HG03571 (cell line): ENCODE measurements at regions not wholly inside any gene's neighbourhood (a gene's known extent, or its start where the extent isn't known, plus 50 kb on each side); places are given as distances from the start of the nearest gene placed in this dataset.

ENCODE experiments used
- ATAC-seq: cut with Tn5 transposase; IDR thresholded peaks from one replicate; pipeline ENCODE4 v1.9.1; 2021; ENCODE audit not compliant: unreplicated experiment

DNA sequence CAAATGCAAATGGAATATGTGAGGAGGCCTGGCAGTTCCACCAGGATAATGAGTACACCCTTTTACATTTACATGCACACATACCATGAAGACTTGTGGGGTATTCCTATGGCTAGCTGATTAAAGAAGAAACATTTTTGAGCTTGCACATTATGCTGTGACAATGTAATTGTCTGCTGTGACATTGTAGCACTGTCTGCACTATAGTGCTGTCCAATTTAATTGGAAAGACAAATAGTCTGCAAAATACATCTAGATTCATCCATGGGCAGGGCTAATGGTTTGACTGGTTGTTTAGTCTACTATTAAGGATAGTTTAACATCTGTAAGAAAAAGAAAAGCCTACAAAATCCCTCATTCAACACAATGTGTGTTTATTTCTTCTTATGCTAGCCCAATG lies 1005.6 kb upstream of the LRFN5 start:
- ATAC-seq = no peak

DNA sequence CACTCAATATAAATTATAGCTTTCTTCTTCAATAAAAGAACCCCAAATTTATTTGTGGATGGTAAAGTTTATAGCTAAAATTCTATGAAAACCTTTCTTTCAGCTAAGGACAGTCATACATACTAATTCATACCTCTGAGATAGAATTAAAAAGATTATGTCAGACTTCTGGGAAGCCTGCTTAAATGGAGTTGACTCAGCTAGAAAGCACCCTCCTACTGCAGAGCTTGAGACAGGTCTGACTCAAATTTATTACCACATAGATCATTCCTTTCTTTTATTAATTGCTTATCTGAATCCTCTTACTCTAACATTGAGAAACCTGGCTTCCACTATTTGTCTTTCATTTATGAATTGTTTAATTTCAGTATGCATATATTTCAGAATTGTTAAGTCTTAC lies 1007.0 kb upstream of the LRFN5 start:
- no peak for ATAC-seq

DNA sequence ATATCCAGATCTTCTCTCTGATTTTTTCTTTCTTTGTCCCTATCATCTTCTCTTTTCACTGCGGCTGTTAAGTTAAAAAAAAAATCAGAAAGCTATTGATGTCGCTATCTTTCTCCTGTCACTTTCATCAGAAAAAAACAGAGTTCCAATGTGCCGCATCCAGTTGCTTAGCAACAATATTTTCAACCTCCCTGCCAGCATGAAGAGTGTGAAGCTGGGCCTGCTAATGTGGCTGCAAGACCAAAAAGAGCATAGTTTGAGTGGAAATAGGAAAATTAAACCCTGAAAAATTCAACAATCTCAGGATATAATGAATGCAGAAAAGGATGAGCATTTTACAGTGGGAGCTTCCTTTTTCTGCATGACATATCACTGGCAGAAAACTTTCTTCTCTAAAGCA lies 1025.4 kb upstream of the LRFN5 start:
- ATAC-seq = no peak

DNA sequence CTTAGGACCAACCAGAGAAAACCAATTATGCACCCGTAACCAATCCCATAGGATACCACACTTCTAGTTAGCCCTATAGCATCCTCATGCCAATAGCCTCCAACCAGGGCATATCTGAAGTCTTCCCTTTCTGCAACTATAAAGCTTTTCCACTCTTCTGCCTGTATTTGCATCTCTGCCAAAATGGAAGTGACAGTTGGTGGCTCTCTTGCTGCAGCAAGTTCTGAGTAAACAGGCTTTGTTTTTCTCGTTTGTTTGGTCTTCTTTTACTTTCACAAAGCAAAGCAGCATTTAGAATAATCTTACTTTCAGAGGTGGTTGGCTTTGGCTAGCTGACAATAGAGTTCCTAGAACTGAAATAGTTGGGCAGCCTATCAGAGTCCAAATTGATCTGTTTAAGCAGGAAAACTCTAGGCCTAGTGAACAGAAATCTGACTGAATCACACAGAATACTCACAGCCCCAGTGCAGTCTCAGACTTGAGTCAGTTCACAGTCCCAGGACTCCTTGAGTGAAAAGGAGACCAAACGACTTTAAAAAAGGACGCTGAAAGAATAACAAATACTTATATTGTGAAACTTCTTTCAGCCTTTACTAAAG lies 1029.7 kb upstream of the LRFN5 start:
- ATAC-seq = no peak

DNA sequence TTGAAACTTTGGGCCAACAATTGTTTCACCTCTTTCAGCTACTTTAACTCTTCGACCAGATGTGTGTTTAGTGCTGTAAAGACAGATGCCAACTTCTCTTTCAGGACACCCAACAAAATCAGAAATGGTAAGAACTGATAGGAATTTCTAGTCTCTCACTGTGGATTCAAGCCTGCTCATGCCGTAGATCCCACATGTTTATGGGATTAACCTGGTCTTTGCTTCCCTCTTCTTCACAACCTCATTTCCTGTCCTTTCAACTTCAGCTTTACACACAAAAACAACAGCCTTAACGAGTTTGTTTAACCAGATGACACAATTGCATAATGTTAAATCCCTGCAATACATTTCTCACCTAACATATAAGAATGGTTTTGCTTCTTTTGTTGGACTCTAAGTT lies 1031.9 kb upstream of the LRFN5 start:
- ATAC-seq = no peak

DNA sequence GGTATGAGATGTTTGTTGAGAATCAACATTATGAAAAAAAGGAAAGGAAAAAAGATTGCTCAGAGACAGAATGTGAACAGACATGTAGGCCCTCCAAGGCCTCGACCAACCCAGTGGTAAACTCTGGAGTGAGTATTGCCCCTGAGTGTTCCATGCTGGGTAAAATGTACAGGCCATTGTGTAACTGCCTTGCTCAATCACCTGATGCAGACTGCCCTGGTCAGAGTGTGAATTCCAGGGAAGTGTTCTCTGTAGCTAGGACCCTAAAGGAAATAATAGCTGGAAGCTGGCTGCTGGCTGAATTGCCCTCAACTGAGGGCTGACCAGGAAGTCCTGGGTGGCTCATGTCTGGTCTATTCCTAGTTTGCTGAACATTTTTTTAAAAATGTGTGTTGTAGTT lies 1081.4 kb upstream of the LRFN5 start:
- no peak for ATAC-seq

DNA sequence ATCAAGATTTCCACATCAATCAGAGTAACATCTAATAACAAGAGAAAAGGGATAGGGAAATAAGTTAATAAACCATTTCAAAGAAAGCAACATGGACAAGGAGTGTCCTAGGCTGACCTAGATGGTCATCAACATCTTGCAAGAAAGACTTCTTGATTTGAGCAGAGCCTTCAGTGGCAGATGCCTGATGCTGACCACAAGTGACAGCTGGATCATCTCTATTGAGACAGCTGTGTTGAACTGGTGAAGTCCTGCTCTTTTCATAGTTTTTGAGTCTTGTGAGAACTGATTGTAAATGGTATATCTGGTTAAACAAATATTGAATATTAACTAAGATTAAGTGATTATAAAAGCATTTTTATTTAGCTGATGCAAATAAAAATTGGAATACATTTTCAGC lies 1083.6 kb upstream of the LRFN5 start:
- ATAC-seq = no peak

DNA sequence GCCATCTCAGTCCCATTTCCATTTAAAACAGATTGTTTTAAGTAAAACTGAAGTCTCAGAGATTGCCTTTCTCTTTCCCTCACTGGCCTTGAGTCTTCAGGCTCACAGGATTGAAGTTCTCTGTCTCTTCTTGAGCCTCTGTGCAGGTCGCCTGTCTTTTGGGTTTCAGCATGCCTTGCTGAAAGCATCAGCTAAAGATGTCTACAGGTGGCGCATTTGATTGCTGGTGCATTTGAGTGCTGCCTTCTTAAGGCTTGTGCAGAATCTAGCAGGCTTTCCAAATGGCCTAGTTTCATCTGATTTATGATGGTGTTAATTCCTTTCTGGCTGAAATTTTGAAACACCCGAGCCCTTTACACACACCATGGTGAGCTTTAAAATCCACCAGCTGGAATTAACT lies 1062.2 kb upstream of the FBXO33 start:
- no peak for ATAC-seq

DNA sequence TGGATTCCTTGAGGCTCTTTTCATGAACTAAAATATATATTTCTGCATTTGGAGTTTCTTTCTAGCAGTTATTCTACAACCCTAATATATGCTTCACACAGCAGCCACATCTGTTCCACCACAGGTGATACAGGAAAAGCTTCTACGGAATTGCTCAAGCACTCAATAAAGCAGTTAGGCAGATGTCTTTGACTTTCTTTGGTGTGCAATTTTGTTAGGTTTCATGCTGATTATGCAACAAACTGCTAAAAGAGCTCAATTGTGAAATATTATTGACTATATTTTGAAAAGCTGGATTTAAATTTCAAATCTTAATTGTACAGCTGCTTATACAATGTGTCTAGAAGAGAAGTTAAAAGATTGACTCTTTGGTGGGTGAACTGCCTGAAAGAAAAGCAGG lies 1055.6 kb upstream of the FBXO33 start:
- ATAC-seq = no peak

DNA sequence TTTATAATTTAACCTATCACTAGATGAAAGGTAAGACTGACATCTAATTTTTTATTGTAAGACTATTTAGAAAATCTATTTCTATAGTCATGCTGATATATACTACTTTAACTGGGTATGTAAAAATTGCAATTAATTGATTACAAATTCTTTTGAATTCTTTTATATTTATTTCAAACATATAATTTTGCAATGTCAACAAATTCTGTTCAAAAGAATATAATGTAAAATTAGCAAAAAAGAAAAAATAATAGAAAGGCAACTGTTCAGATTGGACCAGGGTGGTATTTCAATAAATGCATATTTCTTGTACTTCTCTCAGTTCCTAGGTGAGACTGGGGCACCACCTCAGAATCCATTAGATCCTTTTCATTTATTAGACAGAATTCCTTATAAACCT lies 1053.5 kb upstream of the FBXO33 start:
- ATAC-seq = no peak

DNA sequence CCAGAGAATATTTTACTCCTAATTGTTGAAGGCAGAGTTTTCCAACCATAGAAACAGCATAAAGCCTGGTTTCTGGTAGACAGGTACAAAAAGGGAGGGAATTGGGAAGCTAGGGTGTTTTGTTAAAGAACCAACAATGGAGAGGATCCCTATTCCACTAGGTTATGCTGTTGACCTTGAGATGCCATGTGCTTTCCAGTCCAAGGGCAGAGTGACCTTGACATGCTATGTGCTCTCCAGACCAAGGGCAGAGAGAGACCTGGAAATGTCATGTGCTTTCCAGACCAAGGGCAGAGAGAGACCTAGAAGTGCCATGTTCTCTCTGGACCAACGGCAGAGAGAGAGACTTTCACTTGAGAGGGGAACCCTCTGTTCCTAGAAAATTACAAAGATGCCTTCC lies 1043.8 kb upstream of the FBXO33 start:
- no peak for ATAC-seq

DNA sequence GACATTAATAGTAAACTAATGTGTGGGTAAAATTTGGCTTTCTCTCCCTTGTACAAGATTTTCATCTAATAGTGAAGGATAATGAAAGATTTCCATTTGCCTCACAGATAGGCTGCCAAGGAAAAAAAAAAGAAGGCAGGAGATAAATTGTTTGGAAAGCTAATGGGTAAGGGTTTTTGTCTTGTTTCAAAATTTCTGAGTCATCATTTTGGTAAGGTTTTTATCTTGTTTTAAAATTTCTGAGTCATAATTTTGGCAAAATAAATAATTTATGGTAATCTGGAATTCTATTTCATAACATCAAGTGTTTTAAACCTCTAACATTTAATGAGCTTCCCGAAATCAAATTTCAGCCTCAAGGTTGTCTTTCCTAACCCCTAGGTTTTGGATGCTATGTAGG lies 1035.7 kb upstream of the FBXO33 start:
- no peak for ATAC-seq

DNA sequence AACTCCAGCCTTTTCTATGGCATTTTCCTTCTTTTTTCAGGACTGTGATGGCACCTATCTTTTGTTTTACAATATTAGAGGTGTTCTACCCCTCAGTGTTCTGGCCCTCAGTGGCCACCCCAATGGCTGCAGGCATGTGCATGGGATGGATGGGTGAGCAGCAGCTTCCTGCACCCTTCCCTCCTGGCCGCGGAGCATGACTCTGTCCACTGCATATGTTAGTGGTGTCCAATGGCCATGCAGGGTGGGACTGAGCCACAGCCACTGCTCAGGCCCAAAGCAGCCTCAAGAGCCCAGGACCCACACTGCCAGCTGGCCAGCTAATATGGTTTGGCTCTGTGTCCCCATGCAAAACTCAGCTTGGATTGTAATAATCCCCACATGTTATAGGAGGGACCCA lies 1032.3 kb upstream of the FBXO33 start:
- no peak for ATAC-seq

DNA sequence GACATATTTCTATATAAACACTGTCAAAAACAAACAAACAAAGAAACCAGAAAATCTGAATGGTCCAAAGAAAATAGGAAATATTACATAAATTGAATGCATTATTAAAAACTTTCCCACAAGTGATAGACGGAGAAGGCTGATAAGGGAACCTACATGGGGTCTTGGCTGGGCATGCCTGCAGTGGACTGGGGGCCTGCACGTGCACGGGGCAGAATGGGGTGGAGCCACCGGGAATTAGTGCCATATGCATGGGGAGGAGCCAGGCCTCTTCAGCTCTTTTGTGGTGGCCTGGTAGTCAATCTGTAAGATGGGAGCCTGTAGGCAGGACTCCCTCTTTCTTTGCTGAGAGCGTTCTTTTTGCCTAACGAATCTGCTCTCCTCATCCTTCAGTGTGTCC lies 1031.7 kb upstream of the FBXO33 start:
- no peak for ATAC-seq

DNA sequence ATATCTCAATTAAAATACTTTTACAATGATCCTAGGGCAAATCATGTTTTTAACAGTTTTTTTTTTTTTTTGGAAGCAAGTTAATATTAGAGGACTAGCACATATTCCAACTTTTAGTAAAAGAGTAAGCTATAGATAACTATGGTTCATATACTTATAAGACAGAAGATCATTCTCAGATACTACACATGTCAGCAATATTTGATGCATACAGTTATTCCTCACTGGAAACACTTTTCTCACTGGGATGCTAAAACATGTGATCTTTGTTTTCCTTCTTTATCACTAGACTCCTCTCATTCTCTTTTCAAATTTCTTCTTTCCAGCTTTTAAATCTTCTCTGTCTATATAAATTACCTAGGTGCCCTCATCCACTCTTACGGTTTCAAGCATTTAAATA lies 1020.4 kb upstream of the FBXO33 start:
- ATAC-seq = no peak

DNA sequence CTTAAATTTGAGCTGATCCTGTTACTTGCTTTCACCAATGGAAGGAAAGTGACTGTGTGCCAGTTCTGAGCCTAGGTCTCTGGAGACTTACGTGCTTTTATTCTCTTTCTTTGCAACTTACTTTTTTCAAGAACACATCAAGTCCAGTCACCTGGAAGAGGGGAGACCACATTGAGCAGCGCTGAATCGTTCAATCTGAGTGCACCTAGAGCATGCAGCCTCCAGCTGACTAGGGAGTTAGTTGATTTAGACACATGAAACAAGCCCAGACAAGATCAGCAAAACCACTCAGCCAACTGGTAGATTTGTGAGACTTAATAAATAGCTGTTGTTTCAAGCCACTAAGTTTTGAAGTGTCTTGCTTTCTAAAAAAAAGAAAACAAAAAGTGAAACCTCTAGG lies 1014.8 kb upstream of the FBXO33 start:
- no peak for ATAC-seq

DNA sequence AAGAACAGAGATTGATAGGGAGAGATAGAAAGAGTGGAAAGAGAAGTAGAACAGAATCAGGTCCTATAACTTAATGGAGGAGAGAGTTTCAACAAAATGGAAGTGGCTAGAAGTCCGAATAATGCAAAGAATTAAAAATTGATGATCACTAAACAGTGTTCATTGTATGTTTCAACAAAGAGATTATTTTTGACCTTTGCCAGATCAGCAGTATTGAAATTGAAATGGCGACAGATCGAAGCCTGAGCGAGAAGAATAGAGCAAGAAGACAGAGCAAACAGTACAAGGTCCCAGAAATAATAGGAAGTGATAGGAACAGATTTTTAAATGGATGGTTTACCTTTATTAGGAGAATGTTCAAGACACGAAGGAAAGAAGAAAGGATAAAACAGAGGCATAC lies 1012.8 kb upstream of the FBXO33 start:
- no peak for ATAC-seq

DNA sequence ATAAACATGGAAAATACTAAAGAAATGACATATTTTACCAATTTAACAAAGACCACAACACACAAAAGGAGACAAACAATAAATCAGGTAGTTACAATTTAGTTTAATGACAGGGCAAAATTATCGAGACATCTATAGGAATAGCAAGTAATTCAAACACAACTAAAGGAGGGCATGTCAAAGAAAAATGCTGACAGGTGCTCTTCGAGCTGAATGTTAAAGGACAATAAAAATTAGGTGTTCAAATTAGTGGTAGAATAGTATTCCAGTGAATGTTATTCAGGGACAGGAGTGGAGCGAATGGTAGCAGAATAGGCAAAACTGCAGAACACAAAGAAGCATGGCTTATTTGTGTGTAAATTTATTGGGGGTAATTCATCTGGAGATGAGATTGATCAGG lies 1004.3 kb upstream of the FBXO33 start:
- ATAC-seq = no peak

DNA sequence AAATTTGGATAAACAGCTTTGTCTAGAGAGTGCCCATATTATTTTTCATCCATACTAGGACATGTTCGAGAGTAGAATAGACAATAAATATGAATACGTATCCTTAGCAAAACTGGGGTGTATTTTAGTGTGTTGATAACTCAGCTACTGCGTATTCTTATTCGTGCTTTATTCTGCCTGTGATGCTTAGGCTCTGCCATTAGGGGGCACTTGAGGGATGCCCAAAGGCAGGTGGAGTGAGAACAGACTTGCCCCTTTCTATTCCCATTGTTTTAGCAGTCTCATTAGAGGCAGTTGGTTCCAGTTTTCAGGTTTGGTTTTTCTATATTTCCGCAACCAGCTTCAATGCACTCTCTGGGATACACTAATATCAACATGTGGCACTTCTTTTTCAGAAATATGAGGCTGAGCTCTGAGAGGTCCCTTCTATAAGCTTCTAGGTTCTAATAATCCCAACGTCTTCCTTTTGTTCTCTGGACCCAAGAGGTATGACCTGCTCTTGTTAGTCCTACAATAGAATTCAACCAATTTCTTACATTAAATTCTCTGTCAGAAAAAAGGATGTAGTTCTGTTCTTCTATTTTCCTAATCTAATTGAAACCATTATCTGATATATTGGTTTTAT lies 985.7 kb upstream of the FBXO33 start:
- ATAC-seq = no peak

DNA sequence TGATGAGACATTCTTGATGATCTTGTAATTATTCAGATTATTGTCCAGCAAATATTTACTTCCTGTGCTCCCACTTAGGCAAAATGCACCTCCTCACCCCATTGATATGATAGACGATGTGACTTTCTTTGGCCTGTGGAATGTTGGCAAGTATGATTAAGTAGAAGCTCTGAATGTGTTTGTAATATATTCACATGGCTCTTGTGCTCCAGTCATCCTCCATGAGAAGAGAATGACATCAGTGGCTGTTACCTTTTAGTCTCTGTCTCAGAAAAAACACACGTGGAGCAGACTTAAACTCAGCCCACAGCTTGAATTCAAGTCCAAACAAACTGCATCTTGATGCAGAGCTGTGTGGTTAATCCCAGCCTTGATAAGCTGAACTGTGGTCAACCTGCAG lies 984.3 kb upstream of the FBXO33 start:
- no peak for ATAC-seq

DNA sequence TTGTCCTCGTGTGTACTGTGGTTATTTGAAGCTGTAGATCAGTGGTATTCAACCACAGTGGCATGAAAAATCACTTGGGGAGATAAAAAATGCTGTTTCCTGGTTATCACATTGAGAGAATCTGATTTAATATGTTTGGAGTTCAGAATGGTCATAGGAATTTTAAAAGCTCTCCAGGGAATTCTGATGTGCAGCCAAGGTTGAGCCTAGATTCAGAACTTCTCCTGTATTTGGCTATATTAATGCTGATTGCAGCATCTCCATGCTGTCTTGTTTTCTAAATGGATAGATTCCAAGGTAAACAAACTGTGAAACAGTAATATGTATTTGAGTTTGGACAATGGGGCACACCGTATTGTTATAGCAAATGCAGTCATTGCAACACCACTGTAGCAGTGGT lies 982.2 kb upstream of the FBXO33 start:
- ATAC-seq = no peak

DNA sequence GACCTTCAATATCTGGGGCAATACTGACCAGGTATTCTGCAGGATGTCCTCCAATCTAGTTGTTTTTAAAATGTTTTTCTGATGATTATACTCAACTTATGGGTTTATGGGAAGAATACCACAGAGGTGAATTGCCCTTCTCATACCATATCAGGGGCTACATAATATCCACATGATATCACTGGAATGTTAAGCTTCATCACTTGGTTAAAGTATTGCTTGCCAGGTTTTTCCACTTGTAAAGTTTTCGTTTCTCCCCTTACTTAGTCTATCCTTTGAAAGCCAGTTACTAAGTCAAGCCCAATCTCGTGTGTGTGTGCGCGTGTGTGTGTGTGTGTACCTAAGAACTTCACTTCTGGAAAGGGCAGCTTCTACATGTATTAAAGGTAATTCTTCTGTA lies 980.9 kb upstream of the FBXO33 start:
- ATAC-seq = no peak

DNA sequence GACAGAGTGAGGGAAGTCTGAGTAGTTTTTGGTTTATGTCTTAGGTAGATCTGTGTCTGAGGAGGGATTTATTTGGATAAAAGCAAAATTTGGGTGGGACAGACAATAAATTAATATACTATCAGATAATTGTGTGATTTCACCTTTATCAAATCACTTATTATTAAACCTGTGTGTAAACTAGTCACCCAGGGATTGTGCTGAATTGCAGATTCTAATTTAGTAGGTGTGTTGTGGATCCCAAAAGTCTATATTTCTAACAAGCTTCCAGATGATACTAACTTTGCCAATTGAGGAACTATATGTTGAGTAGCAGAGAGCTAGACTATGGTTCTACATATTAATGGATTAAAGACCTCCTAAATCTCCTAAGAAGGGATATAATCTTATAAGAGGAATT lies 978.5 kb upstream of the FBXO33 start:
- no peak for ATAC-seq
